Spleen (tissue), 11 donors: ENCODE measurements at regions not wholly inside any gene's neighbourhood (a gene's known extent, or its start where the extent isn't known, plus 50 kb on each side); places are given as distances from the start of the nearest gene placed in this dataset.
"Not testable (repeated sequence)": the region's sequence is repeated elsewhere in the genome, so short reads cannot be mapped to it uniquely, and the experiment has no call there.

ENCODE experiments used
- DNase-seq: peaks from one replicate; pipeline ENCODE4 v3.0.0-alpha.2; 2020
- H3K27ac ChIP-seq, 8 donors: fragments of 200-600 bp; sonication (generic) in 7 of 8; 1 replicate in 4 of 8; 2 replicates in 4 of 8; pipeline versions ENCODE4 v1.5.0 to v1.8.0; 2016 to 2021; ENCODE audit warnings: inconsistent platforms in 4 of 8, mild to moderate bottlenecking in 4 of 8, moderate library complexity in 1 of 8
- H3K27me3 ChIP-seq, 7 donors: fragments of 200-600 bp; sonication (generic) in 6 of 7; replicated peaks in 1 of 7; 1 replicate in 4 of 7; 2 replicates in 3 of 7; pipeline versions ENCODE4 v1.5.0 to v1.8.0; 2016 to 2021; ENCODE audit warnings: inconsistent platforms in 3 of 7, mild to moderate bottlenecking in 1 of 7
- H3K36me3 ChIP-seq, 6 donors: fragments of 200-600 bp; sonication (generic) in 5 of 6; 1 replicate in 4 of 6; 2 replicates in 2 of 6; pipeline versions ENCODE4 v1.5.0 to v1.8.0; 2016 to 2021; ENCODE audit warnings: inconsistent platforms in 2 of 6
- H3K4me1 ChIP-seq, 6 donors: fragments of 200-600 bp; sonication (generic) in 5 of 6; 1 replicate in 3 of 6; 2 replicates in 3 of 6; pipeline versions ENCODE4 v1.5.0 to v1.8.0; 2016 to 2021; ENCODE audit warnings: inconsistent platforms in 3 of 6
- H3K4me3 ChIP-seq, 8 donors: fragments of 200-600 bp; sonication (generic) in 7 of 8; 1 replicate in 4 of 8; 2 replicates in 4 of 8; pipeline versions ENCODE4 v1.5.0 to v1.8.0; 2016 to 2021; ENCODE audit warnings: inconsistent platforms in 4 of 8, mild to moderate bottlenecking in 4 of 8, moderate library complexity in 2 of 8
- H3K9me3 ChIP-seq, 8 donors: fragments of 200-600 bp; sonication (generic) in 7 of 8; 1 replicate in 4 of 8; 2 replicates in 4 of 8; pipeline versions ENCODE4 v1.5.0 to v1.8.0; 2016 to 2021; ENCODE audit warnings: inconsistent platforms in 4 of 8
- POLR2A ChIP-seq, 3 donors: fragments of 450-650 bp; IDR thresholded peaks; one replicate each; pipeline ENCODE4 v1.5.1; 2017; ENCODE audit warnings: antibody characterized with exemption in 3 of 3, mild to moderate bottlenecking in 1 of 3
- POLR2AphosphoS5 ChIP-seq, 3 donors: sonication (generic); formaldehyde crosslinking; IDR thresholded peaks; one replicate each; pipeline ENCODE4 v1.5.1; 2017; ENCODE audit warnings: antibody characterized with exemption in 3 of 3
- WGBS, 5 donors: extraction: QIAGEN DNeasy Blood & Tissue Kit in 3 of 5; methylation state at CpG; one replicate each; pipeline versions ENCODE4 v1.1.5 to v1.1.7; 2013 to 2018; 5-methylcytosine and 5-hydroxymethylcytosine counted together
- intact Hi-C: fragments of 100-400 bp; cut with DNase I; formaldehyde crosslinking; loops from one replicate; pipeline ENCODE4 v1.15.0; 2023; ENCODE audit warnings: low total_unique reads
- TF ChIP-seq, protein P1 (sequence below), 11 experiments: fragments of 200-600 bp in 7 of 11; fragments of 450-650 bp in 4 of 11; sonication (generic) in 4 of 11; IDR thresholded peaks in 8 of 11; conservative IDR thresholded peaks in 3 of 11; 1 replicate in 7 of 11; 2 replicates in 4 of 11; pipeline versions ENCODE4 v1.4.0 to v1.8.0; 2016 to 2021; ENCODE audit warnings: antibody characterized with exemption in 11 of 11, inconsistent platforms in 4 of 11, mild to moderate bottlenecking in 1 of 11
- donor health status: healthy with polysubstance abuse.
- donor health status: DM: no; HTN: no; CAD: no; lungs with moderate emphysema.
- donor health status: DM: no; HTN: no; CAD: no.
- donor health status: Bipolar disorder and iron deficiency.
- donor health status: healthy.
- donor health status: DM: no; HTN: no; CAD: no.
- donor health status: DM: yes; HTN: yes; CAD: no.

DNA sequence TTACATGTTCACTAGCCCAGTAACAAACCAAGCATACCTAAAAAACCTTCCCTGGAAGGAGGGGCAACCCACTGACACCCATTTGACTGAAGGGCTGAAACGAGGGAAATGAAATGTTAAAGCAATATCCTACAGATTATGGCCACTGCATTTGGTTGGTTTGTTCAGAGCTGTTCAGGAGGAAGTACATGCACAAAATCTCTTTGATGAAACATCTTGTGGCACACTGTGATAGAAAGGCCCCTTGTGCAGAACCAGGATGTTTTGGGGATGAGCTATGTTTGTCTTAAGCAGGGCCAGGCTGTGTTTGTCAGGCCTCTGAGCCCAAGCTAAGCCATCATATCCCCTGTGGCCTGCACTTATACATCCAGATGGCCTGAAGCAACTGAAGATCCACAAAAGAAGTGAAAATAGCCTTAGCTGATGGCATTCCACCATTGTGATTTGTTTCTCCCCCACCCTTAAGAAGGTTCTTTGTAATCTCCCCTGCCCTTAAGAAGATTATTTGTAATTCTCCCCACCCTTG is 467.3 kb upstream of the PIK3R1 start:
- intact Hi-C loops: no loop called here
- TF ChIP-seq POLR2A (IDR thresholded peaks at IDR 0.05) (no peak), POLR2AphosphoS5 (IDR thresholded peaks at IDR 0.05) (no peak)
- TF ChIP-seq, protein P1, sequence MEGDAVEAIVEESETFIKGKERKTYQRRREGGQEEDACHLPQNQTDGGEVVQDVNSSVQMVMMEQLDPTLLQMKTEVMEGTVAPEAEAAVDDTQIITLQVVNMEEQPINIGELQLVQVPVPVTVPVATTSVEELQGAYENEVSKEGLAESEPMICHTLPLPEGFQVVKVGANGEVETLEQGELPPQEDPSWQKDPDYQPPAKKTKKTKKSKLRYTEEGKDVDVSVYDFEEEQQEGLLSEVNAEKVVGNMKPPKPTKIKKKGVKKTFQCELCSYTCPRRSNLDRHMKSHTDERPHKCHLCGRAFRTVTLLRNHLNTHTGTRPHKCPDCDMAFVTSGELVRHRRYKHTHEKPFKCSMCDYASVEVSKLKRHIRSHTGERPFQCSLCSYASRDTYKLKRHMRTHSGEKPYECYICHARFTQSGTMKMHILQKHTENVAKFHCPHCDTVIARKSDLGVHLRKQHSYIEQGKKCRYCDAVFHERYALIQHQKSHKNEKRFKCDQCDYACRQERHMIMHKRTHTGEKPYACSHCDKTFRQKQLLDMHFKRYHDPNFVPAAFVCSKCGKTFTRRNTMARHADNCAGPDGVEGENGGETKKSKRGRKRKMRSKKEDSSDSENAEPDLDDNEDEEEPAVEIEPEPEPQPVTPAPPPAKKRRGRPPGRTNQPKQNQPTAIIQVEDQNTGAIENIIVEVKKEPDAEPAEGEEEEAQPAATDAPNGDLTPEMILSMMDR (IDR thresholded peaks at IDR 0.05 in 8 of 11, conservative IDR thresholded peaks at IDR 0.05 in 3 of 11): no peak
- Histone ChIP-seq H3K36me3 (no peaks in the 10 kb centered on the region), H3K9me3 (peaks cover 0 to 52% (median 36%) of the 10 kb centered on the region in 8 donors), H3K4me3 (no peak overlapping the region), H3K27ac (no peak overlapping the region), H3K27me3 (no peaks in the 10 kb centered on the region), H3K4me1 (no peaks in the 10 kb centered on the region)
- WGBS, 5 donors: 27 to 71% (median 45%) methylated on average over 1 of the region's 1 CpG
- DNase-seq: no peak

DNA sequence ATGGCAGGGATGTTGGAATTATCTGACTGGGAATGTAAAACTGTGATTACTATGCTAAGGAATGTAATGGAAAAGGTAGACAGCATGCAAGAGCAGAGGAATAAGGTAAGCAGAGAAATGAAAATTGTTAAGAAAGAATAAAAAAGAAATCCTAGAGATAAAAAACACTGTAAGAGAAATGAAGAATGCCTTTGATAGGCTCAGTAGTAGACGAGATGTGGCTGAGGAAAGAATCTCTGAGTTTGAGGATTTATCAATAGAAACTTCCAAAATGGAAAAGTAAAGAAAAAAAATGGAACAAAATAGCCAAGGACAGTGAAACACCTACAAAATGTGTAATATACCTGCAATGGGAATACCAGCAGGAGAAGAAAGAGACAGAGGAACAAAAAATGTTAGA is 468.5 kb upstream of the PIK3R1 start:
- DNase-seq: no peak
- TF ChIP-seq, protein P1 (IDR thresholded peaks at IDR 0.05 in 8 of 11, conservative IDR thresholded peaks at IDR 0.05 in 3 of 11): no peak
- no peak for TF ChIP-seq POLR2A (IDR thresholded peaks at IDR 0.05)
- TF ChIP-seq POLR2AphosphoS5 (IDR thresholded peaks at IDR 0.05): no peak
- peaks cover 0 to 40% (median 26%) of the 10 kb centered on the region in 8 donors for H3K9me3 ChIP-seq
- intact Hi-C loops: no loop called here
- H3K4me1 ChIP-seq: no peaks in the 10 kb centered on the region
- H3K4me3 ChIP-seq: no peak overlapping the region
- H3K27me3 ChIP-seq: no peaks in the 10 kb centered on the region
- H3K36me3 ChIP-seq: no peaks in the 10 kb centered on the region
- 75 to 96% (median 87%) methylated on average over 1 of the region's 1 CpG for WGBS, 5 donors
- no peak overlapping the region for H3K27ac ChIP-seq

DNA sequence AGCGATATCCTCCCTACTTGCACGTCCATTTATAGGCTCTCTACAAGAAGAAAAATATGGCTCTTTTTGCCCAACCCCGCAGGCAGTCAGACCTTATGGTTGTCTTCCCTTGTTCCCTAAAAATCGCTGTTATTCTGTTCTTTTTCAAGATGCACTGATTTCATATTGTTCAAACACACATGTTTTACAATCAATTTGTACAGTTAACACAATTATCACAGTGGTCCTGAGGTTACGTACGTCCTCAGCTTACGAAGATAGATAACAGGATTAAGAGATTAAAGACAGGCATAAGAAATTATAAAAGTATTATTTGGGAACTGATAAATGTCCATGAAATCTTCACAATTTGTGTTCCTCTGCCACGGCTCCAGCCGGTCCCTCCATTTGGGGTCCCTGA is 468.9 kb upstream of the PIK3R1 start:
- H3K27me3 ChIP-seq, intact Hi-C loops, DNase-seq, H3K27ac ChIP-seq, H3K4me1 ChIP-seq, H3K36me3 ChIP-seq, H3K4me3 ChIP-seq: not testable (repeated sequence)
- peaks cover 0 to 35% (median 22%) of the 10 kb centered on the region in 8 donors for H3K9me3 ChIP-seq
- WGBS, 5 donors: 90 to 97% (median 94%) methylated on average over 9 of the region's 9 CpGs

DNA sequence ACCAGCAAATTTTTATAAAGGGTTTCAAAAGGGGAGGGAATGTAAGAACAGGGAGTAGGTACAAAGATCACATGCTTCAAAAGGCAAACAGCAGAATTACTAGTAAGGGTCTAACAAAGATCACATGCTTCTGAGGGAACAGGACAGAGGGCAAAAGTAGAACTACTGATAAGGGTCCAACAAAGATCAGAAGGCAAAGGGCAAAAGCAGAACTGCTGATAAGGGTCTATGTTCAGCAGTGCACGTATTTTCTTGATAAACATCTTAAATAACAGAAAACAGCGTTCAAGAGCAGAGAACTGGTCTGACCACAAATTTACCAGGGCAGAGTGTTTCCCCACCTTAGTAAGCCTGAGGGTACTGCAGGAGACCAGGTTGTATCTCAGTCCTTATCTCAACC is 469.5 kb upstream of the PIK3R1 start:
- intact Hi-C loops: no loop called here
- H3K27ac ChIP-seq: no peak overlapping the region

More for the DNA sequence above, 469.5 kb upstream of the PIK3R1 start:
- H3K9me3 ChIP-seq: peaks cover 0 to 35% (median 22%) of the 10 kb centered on the region in 8 donors
- H3K36me3 ChIP-seq: no peaks in the 10 kb centered on the region
- no peak overlapping the region for H3K4me3 ChIP-seq
- WGBS, 5 donors: 79 to 97% (median 91%) methylated on average over 2 of the region's 2 CpGs
- TF ChIP-seq POLR2A (IDR thresholded peaks at IDR 0.05): no peak
- no peak for TF ChIP-seq POLR2AphosphoS5 (IDR thresholded peaks at IDR 0.05)
- TF ChIP-seq, protein P1 (IDR thresholded peaks at IDR 0.05 in 8 of 11, conservative IDR thresholded peaks at IDR 0.05 in 3 of 11): no peak
- no peak for DNase-seq
- H3K4me1 ChIP-seq: no peaks in the 10 kb centered on the region
- H3K27me3 ChIP-seq: no peaks in the 10 kb centered on the region
